ENCODE measurements at regions not wholly inside any gene's neighbourhood (a gene's known extent, or its start where the extent isn't known, plus 50 kb on each side); places are given as distances from the start of the nearest gene placed in this dataset.

GRCh38 chr12:46131732-46132469 lies 136.9 kb downstream of the SLC38A1 start:
- no peak for DNase-seq

- no peak for DNase-seq
Measured at GRCh38 chr12:46127656-46128055, 137.3 kb upstream of the SCAF11 start.

- DNase-seq = no peak
Measured at GRCh38 chr12:46126050-46126727, 135.8 kb upstream of the SCAF11 start.

GRCh38 chr12:46124848-46125619 lies 134.7 kb upstream of the SCAF11 start:
- DNase-seq = peak in 34 of 51 donors; percentile 4 to 77 (median 42)

GRCh38 chr12:46124132-46124847 lies 133.9 kb upstream of the SCAF11 start:
- DNase-seq = no peak

GRCh38 chr12:46112364-46112763 lies 122.0 kb upstream of the SCAF11 start:
- no peak for DNase-seq

- no peak for DNase-seq
Measured at GRCh38 chr12:46111715-46112114, 121.3 kb upstream of the SCAF11 start.

GRCh38 chr12:46110928-46111699 lies 120.7 kb upstream of the SCAF11 start:
- no peak for DNase-seq

GRCh38 chr12:46110223-46110611 lies 119.8 kb upstream of the SCAF11 start:
- DNase-seq = peak in 1 of 51 donors; percentile 5

- DNase-seq = no peak
Measured at GRCh38 chr12:46109343-46110222, 119.2 kb upstream of the SCAF11 start.

GRCh38 chr12:46108721-46109120 lies 118.3 kb upstream of the SCAF11 start:
- DNase-seq = no peak

- no peak for DNase-seq
Measured at GRCh38 chr12:46107591-46107990, 117.2 kb upstream of the SCAF11 start.

- DNase-seq = no peak
Measured at GRCh38 chr12:46105735-46106134, 115.4 kb upstream of the SCAF11 start.

- peak in 1 of 51 donors; percentile 35 for DNase-seq
Measured at GRCh38 chr12:46103559-46104383, 113.4 kb upstream of the SCAF11 start.

GRCh38 chr12:46101485-46101869 lies 111.1 kb upstream of the SCAF11 start:
- no peak for DNase-seq

- no peak for DNase-seq
Measured at GRCh38 chr12:46100551-46101484, 110.4 kb upstream of the SCAF11 start.

GRCh38 chr12:46089414-46090162 lies 99.2 kb upstream of the SCAF11 start:
- DNase-seq = no peak

Measured in hypothalamus (tissue), 51 donors.